HG03196 (cell line): ENCODE measurements at regions not wholly inside any gene's neighbourhood (a gene's known extent, or its start where the extent isn't known, plus 50 kb on each side); places are given as distances from the start of the nearest gene placed in this dataset.
"Not testable (repeated sequence)": the region's sequence is repeated elsewhere in the genome, so short reads cannot be mapped to it uniquely, and the experiment has no call there.

Source experiments
- ATAC-seq: cut with Tn5 transposase; IDR thresholded peaks from one replicate; pipeline ENCODE4 v1.9.1; 2021; ENCODE audit not compliant: unreplicated experiment

DNA sequence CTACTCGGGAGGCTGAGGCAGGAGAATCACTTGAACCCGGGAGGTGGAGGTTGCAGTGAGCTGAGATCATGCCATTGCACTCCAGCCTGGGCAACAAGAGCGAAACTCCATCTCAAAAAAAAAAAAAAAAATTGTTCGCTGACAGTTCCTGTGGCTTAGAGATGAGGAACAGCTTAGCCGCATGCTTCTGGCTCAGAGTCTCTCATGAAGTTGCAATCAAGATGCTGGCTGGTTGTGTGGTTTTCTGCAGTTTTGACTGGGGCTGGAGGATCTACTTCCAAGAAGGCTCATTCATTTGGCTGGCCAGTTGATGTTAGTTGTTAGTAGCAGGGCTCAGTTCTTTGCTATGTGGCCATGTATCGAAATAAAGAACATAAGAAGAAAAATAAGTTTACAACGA lies 69.9 kb upstream of the TBC1D5 start:
- not testable (repeated sequence) for ATAC-seq

GRCh38 chr3:17811646-17812045 lies 69.2 kb upstream of the TBC1D5 start:
- ATAC-seq = no peak

DNA sequence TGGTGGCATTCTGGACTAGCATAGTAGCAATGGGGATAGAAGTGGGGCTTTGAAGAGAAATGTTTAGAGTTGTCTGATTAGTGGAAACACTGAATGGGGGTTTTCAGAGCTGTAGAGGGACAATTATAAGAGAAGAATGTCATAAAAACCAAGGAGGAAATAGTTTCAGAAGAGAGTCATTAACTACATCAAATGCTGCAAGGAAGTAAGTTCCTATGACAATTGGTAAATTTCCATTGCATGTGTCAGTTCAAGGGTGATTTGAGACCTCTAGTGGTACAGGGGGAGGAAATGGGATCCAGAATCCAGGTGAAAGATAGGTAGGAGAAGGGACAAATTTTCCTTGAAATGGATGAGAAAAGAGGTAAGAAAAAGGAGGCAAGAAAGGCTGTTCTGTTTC lies 68.3 kb upstream of the TBC1D5 start:
- ATAC-seq = no peak

GRCh38 chr3:17808994-17809393 lies 66.6 kb upstream of the TBC1D5 start:
- no peak for ATAC-seq

DNA sequence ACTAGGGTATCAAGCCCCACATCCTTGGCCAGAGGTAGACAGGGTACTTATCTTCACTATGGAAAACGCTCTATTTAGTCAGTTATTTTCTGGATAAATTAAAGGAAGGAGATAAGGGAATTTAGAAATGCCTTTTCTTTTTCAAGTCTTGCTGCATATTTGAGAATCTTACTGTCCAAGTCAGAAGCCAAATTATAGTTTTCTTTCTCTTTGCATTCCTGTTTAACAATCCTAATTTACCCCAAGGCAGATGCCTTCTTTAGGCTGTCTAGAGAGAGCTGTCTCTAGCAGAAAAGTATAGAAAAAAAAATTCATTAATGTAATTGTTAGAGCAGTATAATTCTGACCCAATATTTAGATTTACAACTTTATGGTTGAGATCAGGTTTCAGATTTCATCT lies 64.4 kb upstream of the TBC1D5 start:
- ATAC-seq = no peak

GRCh38 chr3:17806201-17806600 lies 63.8 kb upstream of the TBC1D5 start:
- no peak for ATAC-seq

- ATAC-seq = no peak
These were observed 63.1 kb upstream of the TBC1D5 start for GRCh38 chr3:17805461-17805940.

DNA sequence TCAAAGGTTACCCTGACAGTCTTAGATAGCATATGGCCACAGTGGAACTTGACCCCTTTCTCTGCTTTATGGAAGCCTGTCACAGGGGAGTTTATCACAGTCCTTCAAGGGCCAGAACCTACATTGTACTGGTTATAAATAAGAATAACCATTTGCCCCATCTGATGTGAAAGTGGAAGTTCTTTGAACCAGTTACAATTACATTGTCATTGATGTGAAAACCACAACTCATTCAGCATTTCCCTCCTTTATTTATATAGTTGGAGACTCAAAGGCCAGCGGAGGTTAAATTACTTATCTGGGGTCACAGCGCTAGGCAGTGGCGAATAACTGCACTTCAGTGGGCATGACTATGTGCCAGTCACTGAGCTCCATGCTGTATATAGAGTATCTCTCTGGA lies 60.5 kb upstream of the TBC1D5 start:
- peak; percentile 49 for ATAC-seq

GRCh38 chr3:17801131-17801530 lies 58.7 kb upstream of the TBC1D5 start:
- no peak for ATAC-seq

GRCh38 chr3:17800232-17800631 lies 57.8 kb upstream of the TBC1D5 start:
- ATAC-seq = no peak

GRCh38 chr3:17799312-17799711 lies 56.9 kb upstream of the TBC1D5 start:
- no peak for ATAC-seq

DNA sequence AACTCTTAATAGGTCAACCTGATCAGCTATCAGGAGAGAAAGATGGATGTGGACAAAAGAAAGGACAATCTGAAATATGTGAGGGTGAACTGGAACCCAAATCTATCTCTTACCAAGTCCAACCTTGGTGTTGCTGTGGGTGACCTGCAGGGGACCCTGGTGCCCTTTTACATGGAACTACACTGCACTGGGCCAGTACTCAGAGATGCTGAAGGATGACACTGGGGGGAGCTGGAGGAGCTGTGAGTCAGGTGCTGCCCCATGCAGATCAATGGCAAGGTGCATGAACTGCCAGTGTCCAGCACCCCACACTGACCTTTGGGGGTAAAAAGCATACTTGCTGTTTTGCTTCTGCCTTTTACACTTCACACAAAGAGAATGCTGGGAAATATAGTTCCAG lies 55.6 kb upstream of the TBC1D5 start:
- no peak for ATAC-seq

DNA sequence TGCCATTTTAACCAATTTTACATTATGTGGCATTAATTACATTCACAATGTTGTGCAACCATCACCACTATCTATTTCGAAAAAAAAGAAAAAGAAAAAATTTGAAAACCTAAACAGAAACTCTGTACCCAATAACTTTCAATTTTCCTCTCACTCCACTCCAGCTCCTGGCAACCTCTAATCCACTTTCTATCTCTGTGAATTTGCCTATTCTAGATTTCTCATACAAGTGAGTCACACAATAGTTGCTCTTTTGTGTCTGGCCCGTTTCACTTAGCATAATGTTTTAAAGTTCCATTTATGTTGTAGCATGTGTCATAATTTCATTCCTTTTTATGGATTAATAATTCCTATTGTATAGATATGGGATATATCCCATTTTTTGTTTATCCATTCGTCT lies 53.3 kb upstream of the TBC1D5 start:
- ATAC-seq = no peak

DNA sequence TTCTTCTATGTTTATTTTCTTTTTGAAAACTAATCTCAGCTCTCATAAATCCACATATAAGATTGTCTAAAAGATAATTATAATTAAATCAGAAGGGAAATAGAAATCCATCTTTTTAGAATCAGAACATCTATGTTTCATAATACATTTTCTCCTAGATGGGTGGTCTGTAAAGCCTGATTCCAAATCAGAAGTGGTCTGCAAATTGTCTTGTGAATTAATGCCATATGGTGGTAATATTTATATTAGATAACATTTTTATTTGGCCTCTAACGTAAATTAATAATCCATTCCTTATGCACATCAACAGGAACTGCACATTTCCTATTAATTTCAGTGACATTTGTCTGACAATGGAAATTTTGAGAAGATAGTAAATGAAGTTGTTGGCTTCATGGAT lies 52.8 kb upstream of the TBC1D5 start:
- ATAC-seq = no peak

GRCh38 chr3:17793542-17794195 lies 51.2 kb upstream of the TBC1D5 start:
- ATAC-seq = no peak
